GM19043 (cell line): ENCODE measurements at regions not wholly inside any gene's neighbourhood (a gene's known extent, or its start where the extent isn't known, plus 50 kb on each side); places are given as distances from the start of the nearest gene placed in this dataset.
"Not testable (repeated sequence)": the region's sequence is repeated elsewhere in the genome, so short reads cannot be mapped to it uniquely, and the experiment has no call there.

Experiments
- ATAC-seq: cut with Tn5 transposase; IDR thresholded peaks from one replicate; pipeline ENCODE4 v1.9.1; 2021; ENCODE audit warnings: low read depth; ENCODE audit not compliant: unreplicated experiment

- no peak for ATAC-seq
Observed at GRCh38 chr12:91706466-91706865, 439.2 kb downstream of the BTG1 start.

- no peak for ATAC-seq
Observed at GRCh38 chr12:91704446-91704845, 441.2 kb downstream of the BTG1 start.

GRCh38 chr12:91703491-91704283, 442.0 kb downstream of the BTG1 start:
- no peak for ATAC-seq

GRCh38 chr12:91702843-91703425, 442.7 kb downstream of the BTG1 start:
- no peak for ATAC-seq

GRCh38 chr12:91695964-91696363, 449.7 kb downstream of the BTG1 start:
- ATAC-seq = no peak

- ATAC-seq = not testable (repeated sequence)
Observed at GRCh38 chr12:91695406-91695805, 450.2 kb downstream of the BTG1 start.

- no peak for ATAC-seq
Observed at GRCh38 chr12:91690531-91690930, 455.1 kb downstream of the BTG1 start.

GRCh38 chr12:91687052-91688017, 458.3 kb downstream of the BTG1 start:
- no peak for ATAC-seq

GRCh38 chr12:91685917-91686316, 459.7 kb downstream of the BTG1 start:
- no peak for ATAC-seq

GRCh38 chr12:91681751-91682150, 463.9 kb downstream of the BTG1 start:
- no peak for ATAC-seq

GRCh38 chr12:91680864-91681263, 464.8 kb downstream of the BTG1 start:
- ATAC-seq = no peak

GRCh38 chr12:91677556-91677955, 468.1 kb downstream of the BTG1 start:
- ATAC-seq = no peak

- ATAC-seq = no peak
Observed at GRCh38 chr12:91675401-91675800, 470.2 kb downstream of the BTG1 start.

- ATAC-seq = no peak
Observed at GRCh38 chr12:91672130-91672529, 473.5 kb downstream of the BTG1 start.

- ATAC-seq = no peak
Observed at GRCh38 chr12:91667694-91668093, 478.0 kb downstream of the BTG1 start.

GRCh38 chr12:91663744-91664143, 481.1 kb upstream of the DCN start:
- ATAC-seq = no peak

GRCh38 chr12:91663310-91663709, 480.7 kb upstream of the DCN start:
- ATAC-seq = no peak

- ATAC-seq = no peak
Observed at GRCh38 chr12:91662021-91662420, 479.4 kb upstream of the DCN start.

- no peak for ATAC-seq
Observed at GRCh38 chr12:91657032-91657431, 474.4 kb upstream of the DCN start.

- no peak for ATAC-seq
Observed at GRCh38 chr12:91655966-91656365, 473.3 kb upstream of the DCN start.

- no peak for ATAC-seq
Observed at GRCh38 chr12:91654087-91654486, 471.5 kb upstream of the DCN start.
